Muscle layer of duodenum (tissue), 2 donors: ENCODE measurements at regions not wholly inside any gene's neighbourhood (a gene's known extent, or its start where the extent isn't known, plus 50 kb on each side); places are given as distances from the start of the nearest gene placed in this dataset.

Experiments
- H3K27ac ChIP-seq: one replicate; pipeline ENCODE4 v1.7.0; 2013; ENCODE audit warnings: mild to moderate bottlenecking, low read length
- H3K27me3 ChIP-seq: one replicate; pipeline ENCODE4 v1.7.0; 2013; ENCODE audit warnings: low read depth, mild to moderate bottlenecking, control low read depth, low read length
- H3K36me3 ChIP-seq, 2 donors: one replicate each; pipeline ENCODE4 v1.7.0; 2013; ENCODE audit warnings: low read length in 2 of 2, control low read depth in 1 of 2, mild to moderate bottlenecking in 1 of 2; ENCODE audit not compliant: insufficient read depth in 2 of 2, control insufficient read depth in 1 of 2
- H3K4me1 ChIP-seq, 2 donors: one replicate each; pipeline ENCODE4 v1.7.0; 2013; ENCODE audit warnings: low read length in 2 of 2, mild to moderate bottlenecking in 2 of 2, control low read depth in 1 of 2, moderate library complexity in 1 of 2; ENCODE audit not compliant: insufficient read depth in 2 of 2, control insufficient read depth in 1 of 2
- H3K4me3 ChIP-seq, 2 donors: one replicate each; pipeline ENCODE4 v1.7.0; 2013; ENCODE audit warnings: low read length in 2 of 2, low read depth in 1 of 2, mild to moderate bottlenecking in 1 of 2
- H3K9me3 ChIP-seq, 2 donors: one replicate each; pipeline ENCODE4 v1.7.0; 2013; ENCODE audit warnings: low read length in 2 of 2, control low read depth in 1 of 2, mild to moderate bottlenecking in 1 of 2; ENCODE audit not compliant: control insufficient read depth in 1 of 2
- donor health status: healthy.

GRCh38 chr4:152126238-152126637 lies 365.4 kb upstream of the GATB start:
- Histone ChIP-seq H3K27ac (no peak overlapping the region), H3K4me3 (no peak overlapping the region), H3K36me3 (no peaks in the 10 kb centered on the region), H3K4me1 (no peaks in the 10 kb centered on the region), H3K9me3 (no peaks in the 10 kb centered on the region), H3K27me3 (no peaks in the 10 kb centered on the region)

GRCh38 chr4:152118819-152119553 lies 358.2 kb upstream of the GATB start:
- no peak overlapping the region for H3K4me3 ChIP-seq
- H3K27me3 ChIP-seq: no peaks in the 10 kb centered on the region
- no peaks in the 10 kb centered on the region for H3K9me3 ChIP-seq
- H3K36me3 ChIP-seq: no peaks in the 10 kb centered on the region
- H3K27ac ChIP-seq: no peak overlapping the region
- H3K4me1 ChIP-seq: no peaks in the 10 kb centered on the region

GRCh38 chr4:152117933-152118507 lies 357.2 kb upstream of the GATB start:
- Histone ChIP-seq H3K36me3 (no peaks in the 10 kb centered on the region), H3K27ac (no peak overlapping the region), H3K4me1 (no peaks in the 10 kb centered on the region), H3K27me3 (no peaks in the 10 kb centered on the region), H3K9me3 (no peaks in the 10 kb centered on the region), H3K4me3 (no peak overlapping the region)

GRCh38 chr4:152117520-152117919 lies 356.7 kb upstream of the GATB start:
- no peak overlapping the region for H3K27ac ChIP-seq

GRCh38 chr4:152117054-152117453 lies 356.2 kb upstream of the GATB start:
- Histone ChIP-seq H3K4me1 (no peaks in the 10 kb centered on the region), H3K27me3 (no peaks in the 10 kb centered on the region), H3K4me3 (no peak overlapping the region), H3K9me3 (no peaks in the 10 kb centered on the region), H3K36me3 (no peaks in the 10 kb centered on the region), H3K27ac (no peak overlapping the region)

More at GRCh38 chr4:152117520-152117919, 356.7 kb upstream of the GATB start:
- H3K9me3 ChIP-seq: no peaks in the 10 kb centered on the region
- H3K4me1 ChIP-seq: no peaks in the 10 kb centered on the region
- no peaks in the 10 kb centered on the region for H3K36me3 ChIP-seq
- no peaks in the 10 kb centered on the region for H3K27me3 ChIP-seq
- H3K4me3 ChIP-seq: no peak overlapping the region

GRCh38 chr4:152115794-152116193 lies 355.0 kb upstream of the GATB start:
- Histone ChIP-seq H3K36me3 (no peaks in the 10 kb centered on the region), H3K27ac (no peak overlapping the region)

GRCh38 chr4:152115118-152115517 lies 354.3 kb upstream of the GATB start:
- Histone ChIP-seq H3K36me3 (no peaks in the 10 kb centered on the region), H3K4me3 (no peak overlapping the region), H3K27ac (no peak overlapping the region), H3K4me1 (peaks cover 6 to 8% of the 10 kb centered on the region in 2 donors), H3K27me3 (no peaks in the 10 kb centered on the region), H3K9me3 (no peaks in the 10 kb centered on the region)

More at GRCh38 chr4:152115794-152116193, 355.0 kb upstream of the GATB start:
- peaks cover under 1 to 2% of the 10 kb centered on the region in 2 donors for H3K4me1 ChIP-seq
- H3K27me3 ChIP-seq: no peaks in the 10 kb centered on the region
- H3K9me3 ChIP-seq: no peaks in the 10 kb centered on the region
- H3K4me3 ChIP-seq: no peak overlapping the region

GRCh38 chr4:152114562-152114961 lies 353.8 kb upstream of the GATB start:
- no peaks in the 10 kb centered on the region for H3K27me3 ChIP-seq
- H3K36me3 ChIP-seq: no peaks in the 10 kb centered on the region
- H3K9me3 ChIP-seq: no peaks in the 10 kb centered on the region
- no peak overlapping the region for H3K27ac ChIP-seq
- H3K4me1 ChIP-seq: peaks cover 11 to 14% of the 10 kb centered on the region in 2 donors
- no peak overlapping the region for H3K4me3 ChIP-seq

GRCh38 chr4:152112887-152113286 lies 352.1 kb upstream of the GATB start:
- Histone ChIP-seq H3K27me3 (no peaks in the 10 kb centered on the region), H3K27ac (no peak overlapping the region), H3K4me1 (peaks cover 11 to 26% of the 10 kb centered on the region in 2 donors), H3K36me3 (no peaks in the 10 kb centered on the region), H3K4me3 (no peak overlapping the region), H3K9me3 (no peaks in the 10 kb centered on the region)

- Histone ChIP-seq H3K36me3 (no peaks in the 10 kb centered on the region), H3K27me3 (no peaks in the 10 kb centered on the region), H3K9me3 (no peaks in the 10 kb centered on the region), H3K4me1 (peaks cover 12 to 31% of the 10 kb centered on the region in 2 donors), H3K4me3 (no peak overlapping the region), H3K27ac (no peak overlapping the region)
Observed at GRCh38 chr4:152112190-152112589, 351.4 kb upstream of the GATB start.

- no peaks in the 10 kb centered on the region for H3K36me3 ChIP-seq
- no peaks in the 10 kb centered on the region for H3K27me3 ChIP-seq
- no peaks in the 10 kb centered on the region for H3K9me3 ChIP-seq
- H3K4me3 ChIP-seq: no peak overlapping the region
- peaks cover 20 to 40% of the 10 kb centered on the region in 2 donors for H3K4me1 ChIP-seq
- H3K27ac ChIP-seq: no peak overlapping the region
Observed at GRCh38 chr4:152110780-152111179, 350.0 kb upstream of the GATB start.
